ENCODE measurements at regions not wholly inside any gene's neighbourhood (a gene's known extent, or its start where the extent isn't known, plus 50 kb on each side); places are given as distances from the start of the nearest gene placed in this dataset.

- no peak for DNase-seq
These were observed 297.8 kb upstream of the GYPC start for GRCh38 chr2:126358122-126358521.

GRCh38 chr2:126359494-126359893, 296.5 kb upstream of the GYPC start:
- no peak for DNase-seq

GRCh38 chr2:126367361-126367760, 288.6 kb upstream of the GYPC start:
- no peak for DNase-seq

GRCh38 chr2:126368758-126369157, 287.2 kb upstream of the GYPC start:
- no peak for DNase-seq

GRCh38 chr2:126370201-126370600, 285.8 kb upstream of the GYPC start:
- DNase-seq = no peak

DNA sequence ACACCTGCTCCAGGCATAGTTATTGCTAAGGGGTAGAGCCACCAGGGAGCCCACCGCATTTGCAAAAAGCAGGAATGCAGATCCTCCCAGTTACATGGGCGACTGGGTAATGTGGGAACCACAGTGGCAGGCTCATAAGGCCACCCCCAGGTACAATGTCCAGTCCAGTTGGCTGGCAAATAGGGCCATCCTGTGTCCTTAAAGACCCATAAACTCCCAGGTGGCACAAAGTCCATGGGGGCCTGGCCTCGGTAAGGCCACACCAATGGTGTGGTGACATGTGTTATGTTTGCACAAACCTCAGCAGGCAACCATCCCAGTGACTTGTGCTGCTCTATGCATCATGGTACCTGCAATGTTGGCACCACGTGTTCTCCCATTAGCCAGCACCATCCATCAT, 283.6 kb upstream of the GYPC start:
- DNase-seq = no peak

DNA sequence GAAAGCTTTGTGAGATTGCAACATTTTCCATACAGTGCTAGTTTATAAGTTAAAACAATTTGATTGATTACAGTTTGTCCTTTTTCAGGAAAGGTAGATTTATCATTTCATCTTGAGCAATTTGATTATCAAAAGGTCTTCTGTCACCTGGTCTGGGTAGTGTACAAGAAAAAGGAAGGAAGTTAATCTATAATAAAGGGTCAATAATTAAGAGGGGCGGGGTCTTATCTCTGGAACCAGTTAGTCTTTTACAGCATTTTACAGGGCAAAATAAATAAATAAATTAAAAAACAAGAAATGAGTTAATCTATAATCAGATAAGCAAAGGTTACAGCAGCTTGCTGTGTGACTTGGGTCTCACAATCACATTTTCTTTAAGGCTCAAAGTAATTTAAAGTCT, 277.8 kb upstream of the GYPC start:
- DNase-seq = no peak

- no peak for DNase-seq
These were observed 274.9 kb upstream of the GYPC start for GRCh38 chr2:126381091-126381490.

- no peak for DNase-seq
These were observed 273.0 kb upstream of the GYPC start for GRCh38 chr2:126382998-126383397.

- no peak for DNase-seq
These were observed 272.2 kb upstream of the GYPC start for GRCh38 chr2:126383800-126384199.

DNA sequence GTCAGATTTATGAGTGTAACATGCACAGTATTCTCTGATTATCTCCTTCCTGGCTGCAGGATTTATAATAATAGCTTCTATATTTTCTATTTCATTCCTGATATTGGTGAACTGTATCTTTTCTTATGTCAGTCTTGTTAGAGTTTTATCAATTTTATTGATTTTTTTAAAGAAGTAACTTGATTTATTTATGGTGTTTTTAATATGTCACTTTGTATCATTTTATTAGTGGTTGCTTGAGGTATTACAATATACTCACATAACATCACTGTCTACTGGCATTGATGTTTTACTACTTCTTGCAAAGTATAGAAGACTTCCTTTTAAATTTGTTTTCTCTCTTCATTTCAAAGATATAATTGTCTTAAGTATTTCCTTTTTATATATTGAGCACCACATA, 270.5 kb upstream of the GYPC start:
- DNase-seq = no peak

DNA sequence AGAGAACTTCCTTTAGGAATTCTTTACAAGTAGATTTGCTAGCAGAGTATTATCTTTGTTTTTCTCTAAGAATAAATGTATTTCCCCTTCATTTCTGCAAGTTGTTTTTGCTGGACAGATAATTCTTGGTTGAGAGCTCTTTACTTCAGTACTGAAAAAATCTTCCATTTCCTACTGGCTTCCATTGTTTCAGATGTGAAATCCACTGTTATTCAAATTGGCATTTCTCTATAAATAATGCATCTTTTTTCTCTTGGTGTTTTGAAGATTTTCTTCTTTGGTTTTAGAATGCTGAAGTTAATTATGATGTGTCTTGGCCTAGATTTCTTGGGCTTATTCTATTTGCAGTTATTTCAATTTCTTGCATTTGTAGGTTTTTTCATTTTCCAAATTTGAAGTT, 270.0 kb upstream of the GYPC start:
- no peak for DNase-seq

DNA sequence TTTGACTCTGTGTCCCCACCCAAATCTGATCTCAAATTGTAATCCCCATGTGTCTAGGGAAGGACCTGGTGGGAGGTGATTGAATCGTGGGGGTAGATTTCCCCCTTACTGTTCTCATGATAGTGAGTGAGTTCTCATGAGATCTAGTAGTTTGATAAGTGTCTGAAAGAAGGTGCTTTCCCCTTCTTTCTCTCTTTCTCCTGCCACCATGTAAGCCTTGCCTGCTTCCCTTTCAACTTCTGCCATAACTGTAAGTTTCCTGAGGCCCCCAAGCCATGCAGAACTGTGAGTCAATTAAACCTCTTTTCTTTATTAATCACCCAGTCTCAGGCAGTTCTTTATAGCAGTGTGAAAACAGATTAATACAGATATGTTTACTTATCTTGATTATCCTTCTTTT, 266.5 kb upstream of the GYPC start:
- DNase-seq = no peak

- no peak for DNase-seq
These were observed 263.1 kb upstream of the GYPC start for GRCh38 chr2:126392889-126393288.

DNA sequence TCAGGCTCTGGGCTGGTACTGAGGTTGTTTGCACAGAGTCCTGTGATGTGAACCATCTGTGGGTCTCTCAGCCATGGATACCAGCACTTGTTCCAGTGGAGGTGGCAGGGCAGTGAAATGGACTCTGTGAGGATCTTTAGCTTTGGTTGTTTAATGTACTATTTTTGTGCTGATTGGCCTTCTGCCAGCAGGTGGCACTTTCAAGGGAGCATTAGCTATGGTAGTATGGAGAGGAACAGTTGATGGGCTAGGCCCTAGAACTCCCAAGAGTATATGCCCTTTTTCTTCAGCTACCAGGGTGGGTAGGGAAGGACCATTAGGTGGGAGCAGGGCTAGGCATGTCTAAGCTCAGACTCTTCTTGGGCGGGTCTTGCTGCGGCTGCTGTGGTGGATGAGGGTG, 257.0 kb upstream of the GYPC start:
- DNase-seq = no peak

- no peak for DNase-seq
These were observed 252.8 kb upstream of the GYPC start for GRCh38 chr2:126403039-126403628.

DNA sequence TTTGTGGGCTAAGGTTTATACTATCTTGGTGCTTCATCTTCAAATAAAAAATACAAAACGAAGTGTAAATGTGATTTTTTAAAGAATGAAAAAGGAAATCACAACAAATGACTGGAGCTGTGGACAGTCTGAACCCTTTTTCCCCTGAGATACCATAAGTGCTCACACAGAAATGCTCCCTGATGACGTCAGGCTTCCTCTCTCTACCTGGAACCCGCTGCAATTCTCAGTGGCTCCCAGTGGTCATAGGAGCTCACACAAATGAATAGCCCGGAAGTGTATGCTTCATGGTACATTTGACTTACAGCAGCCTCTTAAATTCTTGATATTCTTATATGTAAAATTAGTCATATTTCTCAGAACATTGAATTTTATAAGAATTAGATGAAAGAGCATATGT, 249.7 kb upstream of the GYPC start:
- no peak for DNase-seq

DNA sequence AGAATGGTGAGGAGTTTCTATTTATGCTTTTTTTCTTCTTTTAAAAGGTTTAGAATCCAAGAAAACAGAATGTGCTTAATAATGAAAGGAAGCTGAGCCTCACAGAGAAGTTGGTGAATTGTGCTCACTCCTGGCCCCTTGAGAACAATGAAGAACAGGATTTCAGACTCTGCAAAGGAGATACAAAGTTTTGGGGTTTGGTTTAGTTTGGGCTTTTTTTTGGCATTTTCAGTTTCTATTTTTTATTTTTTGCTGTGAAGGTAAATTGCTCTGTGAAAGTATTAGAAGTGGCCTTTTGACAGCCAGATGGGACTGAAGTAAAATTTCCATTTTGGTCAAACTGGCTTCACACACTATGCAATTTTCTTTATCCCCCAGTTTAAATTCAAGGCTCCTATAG, 247.3 kb upstream of the GYPC start:
- DNase-seq = no peak

DNA sequence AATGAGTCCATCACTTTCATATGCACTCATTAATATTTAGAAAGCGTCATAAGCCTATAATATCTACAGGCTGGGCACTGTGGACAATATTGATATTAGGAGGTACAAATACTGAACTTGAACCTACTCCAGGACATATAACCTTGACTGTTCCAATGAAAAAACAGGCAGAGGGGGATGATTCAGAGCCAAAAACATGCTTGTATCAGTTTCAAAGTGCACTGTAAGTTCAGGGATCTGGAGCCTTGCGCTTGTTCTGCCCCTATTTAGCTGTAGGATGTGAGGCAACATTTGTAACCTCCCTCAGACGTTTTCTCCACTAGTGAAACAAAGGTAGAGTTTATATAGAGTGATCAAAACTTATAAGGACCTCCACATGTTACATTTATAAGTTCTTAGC, 246.1 kb upstream of the GYPC start:
- DNase-seq = no peak

DNA sequence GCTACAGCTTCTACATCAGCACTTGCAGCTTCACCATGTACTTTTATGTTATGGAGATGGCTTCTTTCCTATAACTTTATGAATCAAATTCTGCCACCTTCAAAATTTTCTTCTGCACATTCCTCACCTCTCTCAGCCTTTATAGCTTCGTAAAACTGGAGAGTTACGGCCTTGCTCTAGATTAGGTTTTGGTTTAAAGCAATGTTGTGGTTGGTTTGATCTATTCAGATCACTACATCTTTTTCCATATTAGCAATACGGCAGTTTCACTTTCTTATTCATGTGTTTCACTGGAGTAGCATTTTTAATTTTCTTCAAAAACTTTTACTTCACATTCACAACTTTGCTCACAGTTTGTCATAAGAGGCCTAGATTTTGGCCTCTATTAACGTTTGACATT, 242.9 kb upstream of the GYPC start:
- no peak for DNase-seq

DNA sequence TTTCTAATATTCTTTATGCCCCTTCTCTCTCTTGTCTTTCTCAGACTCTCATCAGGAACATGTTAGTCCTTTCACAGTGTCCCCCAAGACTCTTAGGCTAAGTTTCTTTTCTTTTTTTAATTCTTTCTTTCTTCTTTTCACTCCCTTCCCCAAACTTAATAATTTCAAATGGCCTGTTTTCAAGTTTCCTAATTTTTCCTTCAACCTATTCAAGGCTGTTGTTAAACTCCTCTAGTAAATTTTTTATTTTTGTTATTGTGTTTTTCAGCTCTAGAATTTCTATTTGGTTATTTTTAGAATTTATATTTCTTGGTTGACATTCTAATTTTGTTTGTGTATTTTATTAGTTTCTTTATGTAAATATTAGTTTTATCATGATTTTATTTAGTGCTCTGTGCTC, 236.6 kb upstream of the GYPC start:
- DNase-seq = no peak

GRCh38 chr2:126425943-126426342, 230.0 kb upstream of the GYPC start:
- no peak for DNase-seq

GRCh38 chr2:126429103-126429502, 226.9 kb upstream of the GYPC start:
- no peak for DNase-seq

DNA sequence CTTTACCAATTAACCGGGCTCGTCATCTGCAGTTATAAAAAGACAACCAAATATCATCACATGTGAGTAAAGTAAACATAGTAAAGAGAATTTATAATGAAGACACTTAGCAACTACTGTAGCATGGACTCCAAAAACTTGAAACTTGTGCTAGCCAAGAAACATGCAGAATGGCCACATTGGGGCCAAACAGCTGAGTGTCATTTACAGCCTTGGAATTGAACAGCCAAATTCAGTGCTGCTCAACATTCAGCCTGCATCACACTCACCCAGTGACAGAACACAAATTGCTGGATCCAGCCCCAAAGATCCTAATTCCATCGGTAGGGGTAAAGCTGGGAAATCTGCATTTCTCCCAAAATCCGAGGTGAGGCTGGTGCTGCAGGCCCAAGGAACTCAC, 224.8 kb upstream of the GYPC start:
- DNase-seq = no peak

- no peak for DNase-seq
These were observed 219.5 kb upstream of the GYPC start for GRCh38 chr2:126436411-126436810.

GRCh38 chr2:126437016-126437415, 218.9 kb upstream of the GYPC start:
- no peak for DNase-seq

Data from NCI-H187 (cell line).